ENCODE measurements at regions not wholly inside any gene's neighbourhood (a gene's known extent, or its start where the extent isn't known, plus 50 kb on each side); places are given as distances from the start of the nearest gene placed in this dataset.
"Not testable (repeated sequence)": the region's sequence is repeated elsewhere in the genome, so short reads cannot be mapped to it uniquely, and the experiment has no call there.

DNA sequence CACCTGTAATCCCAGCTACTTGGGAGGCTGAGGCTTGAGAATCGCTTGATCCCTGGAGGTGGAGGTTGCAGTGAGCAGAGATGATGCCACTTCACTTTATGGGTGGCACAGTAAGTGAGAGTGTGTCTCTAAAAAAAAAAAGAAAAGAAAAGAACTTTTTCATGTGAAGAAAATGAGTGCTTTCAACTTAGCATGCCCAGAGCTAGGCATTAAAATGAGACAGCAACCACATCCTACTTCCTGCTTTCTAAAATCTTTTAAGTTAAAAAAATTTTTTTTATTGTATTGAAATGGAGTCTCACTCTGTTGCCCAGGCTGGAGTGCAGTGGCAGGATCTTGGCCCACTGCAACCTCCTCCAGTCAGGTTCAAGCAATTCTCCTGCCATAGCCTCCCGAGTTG, 170.4 kb upstream of the NOTCH2NLA start:
- in situ Hi-C loops (cut with HindIII; ENCODE audit: low pct_unique_long_range_greater_than_20kb, low sequenced_read_pairs); DNase-seq (ENCODE audit: low read depth): not testable (repeated sequence)

DNA sequence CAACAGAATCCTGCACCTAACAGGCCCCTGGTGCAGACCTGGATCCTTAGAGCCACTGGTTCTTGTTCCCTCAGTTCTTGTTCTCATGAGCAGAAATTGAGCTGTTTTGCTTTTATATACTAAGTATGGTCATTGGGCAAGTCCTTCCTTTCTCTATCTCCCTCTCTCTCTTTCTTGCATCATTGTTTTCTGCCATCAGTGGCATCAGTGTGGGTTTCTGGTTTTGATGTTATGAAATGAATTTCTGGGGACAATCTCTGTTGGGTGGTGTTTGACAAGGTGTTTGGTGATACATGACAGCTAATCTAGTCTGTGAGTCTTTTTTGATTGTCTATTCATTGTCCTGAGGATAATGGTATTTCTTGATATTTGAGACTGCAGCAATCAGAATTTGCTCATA, 168.0 kb upstream of the NOTCH2NLA start:
- DNase-seq (ENCODE audit: low read depth); in situ Hi-C loops (cut with HindIII; ENCODE audit: low pct_unique_long_range_greater_than_20kb, low sequenced_read_pairs): not testable (repeated sequence)

- in situ Hi-C loops (cut with HindIII; ENCODE audit: low pct_unique_long_range_greater_than_20kb, low sequenced_read_pairs); DNase-seq (ENCODE audit: low read depth): not testable (repeated sequence)
Measured at GRCh38 chr1:146396242-146396641, 167.4 kb upstream of the NOTCH2NLA start.

GRCh38 chr1:146393796-146394195, 165.0 kb upstream of the NOTCH2NLA start:
- in situ Hi-C loops (cut with HindIII; ENCODE audit: low pct_unique_long_range_greater_than_20kb, low sequenced_read_pairs); DNase-seq (ENCODE audit: low read depth): not testable (repeated sequence)

DNA sequence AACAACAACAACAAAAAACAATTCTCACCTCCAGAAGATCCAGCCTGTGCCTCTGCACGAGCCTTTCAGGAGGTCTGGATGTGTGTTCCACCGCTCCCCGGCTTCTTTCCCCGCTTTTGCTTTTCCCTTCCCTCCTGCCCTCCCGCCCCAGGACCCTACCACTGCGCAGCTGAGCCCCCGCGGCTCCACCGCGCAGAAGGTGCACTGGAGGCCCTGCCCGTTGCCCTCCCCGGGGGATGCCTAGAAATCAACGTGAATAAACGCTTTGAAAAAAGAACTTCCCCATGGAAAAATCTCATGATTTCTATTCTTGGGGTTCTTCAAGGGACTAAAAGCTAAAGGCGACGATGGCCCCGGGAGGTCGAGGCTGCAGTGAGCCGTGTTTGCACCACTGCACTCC, 164.3 kb upstream of the NOTCH2NLA start:
- DNase-seq (ENCODE audit: low read depth); in situ Hi-C loops (cut with HindIII; ENCODE audit: low pct_unique_long_range_greater_than_20kb, low sequenced_read_pairs): not testable (repeated sequence)

DNA sequence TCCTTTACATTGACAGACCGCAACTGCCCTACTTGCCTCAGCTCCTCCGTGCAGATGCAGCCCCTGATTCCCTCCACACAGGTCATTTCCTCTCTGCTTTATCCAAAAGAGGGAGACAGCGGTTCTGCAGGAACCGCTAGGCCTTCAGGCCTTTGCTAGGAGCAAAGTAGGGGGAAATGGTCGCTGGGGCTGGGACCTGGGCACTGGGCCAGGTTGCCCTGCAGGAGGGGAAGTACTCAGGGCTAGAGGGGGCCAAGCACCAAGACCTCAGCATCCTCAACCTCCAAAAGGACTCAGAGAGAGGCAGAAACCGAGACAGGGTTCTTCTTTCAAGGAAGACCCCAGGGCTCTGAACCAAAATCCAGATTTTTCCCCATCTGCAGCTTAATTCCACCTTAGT, 160.4 kb upstream of the NOTCH2NLA start:
- in situ Hi-C loops (cut with HindIII; ENCODE audit: low pct_unique_long_range_greater_than_20kb, low sequenced_read_pairs); DNase-seq (ENCODE audit: low read depth): not testable (repeated sequence)

DNA sequence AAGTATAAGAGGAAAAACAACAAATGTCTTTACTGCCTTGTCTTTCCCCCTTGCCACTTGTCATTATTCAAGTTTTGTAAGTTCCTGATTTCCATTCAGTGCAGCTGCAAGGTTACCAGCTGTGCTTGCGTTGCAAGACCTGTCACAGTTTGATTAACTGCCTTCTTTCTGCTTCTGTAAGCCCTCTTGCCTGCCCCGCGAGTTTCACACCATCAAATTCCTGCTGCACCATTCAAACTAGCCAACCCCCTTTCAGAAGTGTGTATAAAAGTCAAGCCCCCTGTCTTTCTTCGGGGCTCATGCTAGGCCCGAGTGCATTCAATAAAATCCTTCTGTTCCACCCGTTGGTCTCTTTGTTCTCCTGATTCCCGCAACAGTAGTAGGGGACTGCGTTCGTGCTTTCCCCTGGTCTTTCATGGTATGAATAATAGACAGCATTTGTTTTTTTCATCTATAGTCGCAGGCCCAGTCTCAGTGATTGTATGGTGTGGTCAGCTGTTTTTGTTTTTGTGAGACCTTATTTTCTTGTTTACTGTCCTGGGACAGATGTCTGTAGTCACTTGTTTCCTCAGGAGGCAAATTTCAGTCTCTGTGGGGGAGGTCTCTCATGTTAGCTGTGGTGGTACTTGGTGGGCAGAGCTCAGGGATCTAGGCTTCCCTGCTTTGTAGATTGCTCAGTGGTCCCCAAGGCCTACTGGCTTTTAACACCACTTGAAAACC, 159.1 kb upstream of the NOTCH2NLA start:
- in situ Hi-C loops (cut with HindIII; ENCODE audit: low pct_unique_long_range_greater_than_20kb, low sequenced_read_pairs): not testable (repeated sequence)
- peak; percentile 0 for DNase-seq (ENCODE audit: low read depth)

GRCh38 chr1:146386851-146387749, 158.3 kb upstream of the NOTCH2NLA start:
- peak; percentile 96 for DNase-seq (ENCODE audit: low read depth)
- in situ Hi-C loops (cut with HindIII; ENCODE audit: low pct_unique_long_range_greater_than_20kb, low sequenced_read_pairs): not testable (repeated sequence)

DNA sequence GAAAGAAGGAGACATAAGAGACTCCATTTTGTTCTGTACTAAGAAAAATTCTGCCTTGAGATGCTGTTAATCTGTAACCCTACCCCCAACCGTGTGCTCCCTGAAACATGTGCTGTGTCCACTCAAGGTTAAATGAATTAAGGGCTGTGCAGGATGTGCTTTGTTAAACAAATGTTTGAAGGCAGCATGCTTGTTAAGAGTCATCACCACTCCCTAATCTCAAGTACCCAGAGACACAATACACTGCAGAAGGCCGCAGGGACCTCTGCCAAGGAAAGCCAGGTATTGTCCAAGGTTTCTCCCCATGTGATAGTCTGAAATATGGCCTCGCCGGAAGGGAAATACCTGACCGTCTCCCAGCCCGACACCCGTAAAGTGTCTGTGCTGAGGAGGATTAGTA, 152.4 kb upstream of the NOTCH2NLA start:
- DNase-seq (ENCODE audit: low read depth); in situ Hi-C loops (cut with HindIII; ENCODE audit: low pct_unique_long_range_greater_than_20kb, low sequenced_read_pairs): not testable (repeated sequence)

DNA sequence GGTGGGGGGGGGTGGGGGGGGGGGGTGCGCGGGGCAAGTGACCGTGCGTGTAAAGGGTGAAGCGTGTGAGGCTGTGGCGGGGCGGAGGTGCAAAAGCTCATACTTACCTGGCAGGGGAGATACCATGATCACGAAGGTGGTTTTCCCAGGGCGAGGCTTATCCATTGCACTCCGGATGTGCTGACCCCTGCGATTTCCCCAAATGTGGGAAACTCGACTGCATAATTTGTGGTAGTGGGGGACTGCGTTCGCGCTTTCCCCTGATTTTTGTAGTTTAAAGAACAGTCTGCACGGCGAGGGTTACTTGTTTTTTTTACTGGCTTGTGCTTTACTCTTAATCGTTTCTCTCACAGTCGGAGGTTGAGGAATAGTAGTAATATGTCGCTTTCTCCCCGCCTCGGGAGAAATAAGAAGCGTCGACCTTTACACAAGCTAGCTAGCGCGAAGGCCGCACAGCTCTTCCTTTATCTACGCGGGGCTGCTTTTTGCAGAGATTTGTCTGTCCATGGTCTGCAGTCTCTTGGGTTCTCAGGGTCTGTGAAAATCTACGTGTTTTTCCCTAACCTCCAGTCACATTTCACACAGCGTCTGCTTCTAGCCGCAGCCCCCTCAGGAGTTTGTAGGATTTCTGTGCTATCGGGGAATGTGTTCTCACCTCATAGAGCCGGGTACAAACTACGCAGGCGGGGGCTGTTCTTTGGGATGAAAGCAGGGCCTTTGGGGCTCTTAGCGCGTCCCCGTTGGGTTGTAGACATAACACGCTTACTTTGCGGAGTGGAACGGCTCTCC, 148.1 kb upstream of the NOTCH2NLA start:
- in situ Hi-C loops (cut with HindIII; ENCODE audit: low pct_unique_long_range_greater_than_20kb, low sequenced_read_pairs): not testable (repeated sequence)
- DNase-seq (ENCODE audit: low read depth): peak; percentile 99

DNA sequence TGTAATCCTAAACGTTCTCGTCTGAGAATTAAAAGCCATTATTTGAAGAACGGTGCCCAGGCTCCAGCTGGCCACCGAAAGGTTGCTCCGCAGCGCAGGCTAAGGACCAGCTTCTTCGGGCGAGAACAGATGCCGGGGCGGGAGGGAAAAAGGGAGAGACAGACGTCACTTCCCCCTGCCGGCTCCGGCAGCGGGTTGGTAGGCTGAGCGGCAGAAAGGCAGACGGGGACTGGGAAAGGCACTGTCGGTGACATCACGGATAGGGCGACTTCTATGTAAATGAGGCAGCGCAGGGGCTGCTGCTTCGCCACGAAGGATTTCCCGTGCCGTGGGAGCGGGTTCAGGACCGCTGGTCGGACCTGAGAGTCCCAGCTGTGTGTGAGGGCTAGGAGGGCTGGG, 147.5 kb upstream of the NOTCH2NLA start:
- DNase-seq (ENCODE audit: low read depth): peak; percentile 81
- in situ Hi-C loops (cut with HindIII; ENCODE audit: low pct_unique_long_range_greater_than_20kb, low sequenced_read_pairs): not testable (repeated sequence)

DNA sequence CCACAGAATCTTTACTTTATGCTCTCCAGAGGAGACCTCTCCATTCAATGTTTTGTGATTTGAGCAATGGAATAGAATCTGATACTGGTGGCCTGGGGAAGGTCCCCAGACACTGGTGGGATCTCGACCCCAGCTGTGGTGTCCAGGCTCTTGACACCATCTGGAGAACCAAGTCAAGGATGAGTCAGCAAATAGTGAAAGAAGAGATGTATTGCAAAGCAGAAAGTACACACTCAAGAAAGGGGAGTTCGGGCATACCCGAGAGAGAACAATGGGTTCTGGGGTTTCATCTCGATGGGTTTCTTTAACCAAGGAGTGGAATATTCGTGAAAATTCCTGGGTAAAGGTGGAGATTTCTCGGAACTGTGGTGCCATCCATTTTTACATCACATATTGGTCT, 146.3 kb upstream of the NOTCH2NLA start:
- DNase-seq (ENCODE audit: low read depth); in situ Hi-C loops (cut with HindIII; ENCODE audit: low pct_unique_long_range_greater_than_20kb, low sequenced_read_pairs): not testable (repeated sequence)

GRCh38 chr1:146369940-146370339, 141.1 kb upstream of the NOTCH2NLA start:
- in situ Hi-C loops (cut with HindIII; ENCODE audit: low pct_unique_long_range_greater_than_20kb, low sequenced_read_pairs): not testable (repeated sequence)
- DNase-seq (ENCODE audit: low read depth): peak; percentile 83

DNA sequence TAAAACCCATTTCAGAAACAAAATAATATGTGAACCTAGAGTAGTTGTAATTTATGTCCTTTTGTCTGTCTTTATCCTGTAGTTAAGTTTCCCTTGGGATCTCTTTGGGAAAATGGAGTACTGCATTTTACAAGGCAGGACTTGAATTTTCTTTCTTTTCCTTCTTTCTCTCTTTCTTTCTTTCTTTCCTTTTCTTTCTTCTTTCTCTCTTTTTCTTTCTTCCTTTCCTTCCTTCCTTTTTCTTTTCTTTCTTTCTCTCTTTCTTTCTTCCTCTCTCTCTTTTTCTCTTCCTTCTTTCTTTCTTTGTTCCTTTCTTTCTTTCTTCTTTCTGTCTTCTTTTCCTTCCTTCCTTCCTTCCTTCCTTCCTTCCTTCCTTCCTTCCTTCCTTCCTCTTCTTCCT, 126.6 kb upstream of the NOTCH2NLA start:
- DNase-seq (ENCODE audit: low read depth); in situ Hi-C loops (cut with HindIII; ENCODE audit: low pct_unique_long_range_greater_than_20kb, low sequenced_read_pairs): not testable (repeated sequence)

DNA sequence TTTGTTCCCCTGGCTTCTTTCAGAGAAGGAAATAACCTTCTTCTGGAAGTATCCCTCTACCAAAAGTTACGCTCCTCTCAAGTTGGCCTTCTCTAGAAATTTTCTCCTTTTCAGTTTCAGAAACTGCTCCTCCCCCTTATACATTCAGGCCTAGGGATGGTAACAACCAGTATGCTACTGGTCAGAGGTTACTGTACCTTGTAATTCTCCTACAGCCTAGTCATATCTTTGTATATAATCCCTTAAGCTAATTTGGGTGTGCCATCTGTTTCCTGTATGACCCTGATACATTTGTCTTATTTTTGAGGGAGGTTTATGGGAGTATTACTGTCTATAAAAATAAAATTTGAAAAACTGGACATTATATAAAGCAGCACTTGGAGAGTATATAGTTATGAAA, 98.0 kb upstream of the NOTCH2NLA start:
- in situ Hi-C loops (cut with HindIII; ENCODE audit: low pct_unique_long_range_greater_than_20kb, low sequenced_read_pairs); DNase-seq (ENCODE audit: low read depth): not testable (repeated sequence)

GRCh38 chr1:146324463-146324862, 95.6 kb upstream of the NOTCH2NLA start:
- DNase-seq (ENCODE audit: low read depth); in situ Hi-C loops (cut with HindIII; ENCODE audit: low pct_unique_long_range_greater_than_20kb, low sequenced_read_pairs): not testable (repeated sequence)

DNA sequence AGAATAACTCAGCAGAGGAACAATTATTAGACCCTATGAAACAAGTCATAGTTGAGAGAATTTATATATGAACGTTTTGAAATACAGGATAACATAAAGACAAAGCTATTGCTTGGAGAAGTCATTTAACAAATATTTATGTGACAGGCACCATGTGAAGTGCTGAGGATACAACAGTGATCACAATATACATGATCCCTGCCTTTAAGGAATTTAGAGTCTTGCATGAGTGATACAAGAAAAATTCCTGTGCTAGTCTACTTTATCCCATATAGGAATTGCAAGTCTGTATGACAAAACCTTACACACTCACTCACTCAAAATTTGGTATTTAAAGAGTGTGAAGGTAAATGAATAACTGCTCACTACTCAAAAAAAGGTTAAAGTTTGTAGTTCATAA, 94.5 kb upstream of the NOTCH2NLA start:
- DNase-seq (ENCODE audit: low read depth); in situ Hi-C loops (cut with HindIII; ENCODE audit: low pct_unique_long_range_greater_than_20kb, low sequenced_read_pairs): not testable (repeated sequence)

GRCh38 chr1:146322893-146323292, 94.1 kb upstream of the NOTCH2NLA start:
- DNase-seq (ENCODE audit: low read depth); in situ Hi-C loops (cut with HindIII; ENCODE audit: low pct_unique_long_range_greater_than_20kb, low sequenced_read_pairs): not testable (repeated sequence)

Measured in Caki2 (cell line).